ENCODE measurements at regions not wholly inside any gene's neighbourhood (a gene's known extent, or its start where the extent isn't known, plus 50 kb on each side); places are given as distances from the start of the nearest gene placed in this dataset.

GRCh38 chr3:27646896-27647295, 75.2 kb downstream of the EOMES start:
- Histone ChIP-seq H3K27me3 (ENCODE audit: control insufficient read depth in 1 of 2, insufficient read depth in 2 of 2, low read length in 1 of 2) (no peaks in the 10 kb centered on the region), H3K9me3 (ENCODE audit: control insufficient read depth, low read length) (no peaks in the 10 kb centered on the region), H3K27ac (ENCODE audit: low read depth in 1 of 2, low read length in 2 of 2) (no peak overlapping the region), H3K36me3 (ENCODE audit: control insufficient read depth in 1 of 2, insufficient read depth in 2 of 2, low read length in 1 of 2) (no peaks in the 10 kb centered on the region), H3K4me1 (ENCODE audit: control insufficient read depth in 1 of 2, insufficient read depth in 2 of 2, low read length in 2 of 2) (no peaks in the 10 kb centered on the region), H3K4me3 (ENCODE audit: low read length in 2 of 2) (no peak overlapping the region)
- ATAC-seq (ENCODE audit: low FRiP score) (no peak), DNase-seq (no peak)
- intact Hi-C loops (cut with DNase I) = no loop called here

GRCh38 chr3:27644941-27645340, 77.2 kb downstream of the EOMES start:
- no peak for ATAC-seq (ENCODE audit: low FRiP score)
- Histone ChIP-seq H3K27me3 (ENCODE audit: control insufficient read depth in 1 of 2, insufficient read depth in 2 of 2, low read length in 1 of 2) (no peaks in the 10 kb centered on the region), H3K4me1 (ENCODE audit: control insufficient read depth in 1 of 2, insufficient read depth in 2 of 2, low read length in 2 of 2) (no peaks in the 10 kb centered on the region), H3K36me3 (ENCODE audit: control insufficient read depth in 1 of 2, insufficient read depth in 2 of 2, low read length in 1 of 2) (no peaks in the 10 kb centered on the region), H3K9me3 (ENCODE audit: control insufficient read depth, low read length) (no peaks in the 10 kb centered on the region), H3K4me3 (ENCODE audit: low read length in 2 of 2) (no peak overlapping the region), H3K27ac (ENCODE audit: low read depth in 1 of 2, low read length in 2 of 2) (no peak overlapping the region)
- 95 to 98% methylated on average over 4 of the region's 4 CpGs for WGBS, 2 donors
- no peak for DNase-seq
- intact Hi-C loops (cut with DNase I) = loop anchor here in 1 of 2 donors (5.0 kb wide), 1 partner anchor 32 kb away; no protein-coding TSS in a partner anchor

GRCh38 chr3:27643355-27643754, 78.8 kb downstream of the EOMES start:
- no peaks in the 10 kb centered on the region for H3K36me3 ChIP-seq (ENCODE audit: control insufficient read depth in 1 of 2, insufficient read depth in 2 of 2, low read length in 1 of 2)
- ATAC-seq (ENCODE audit: low FRiP score) (no peak), DNase-seq (no peak)
- H3K4me3 ChIP-seq (ENCODE audit: low read length in 2 of 2) = no peak overlapping the region
- intact Hi-C loops (cut with DNase I) = loop anchor here in 1 of 2 donors (5.0 kb wide), 1 partner anchor 34 kb away; no protein-coding TSS in a partner anchor
- no peaks in the 10 kb centered on the region for H3K27me3 ChIP-seq (ENCODE audit: control insufficient read depth in 1 of 2, insufficient read depth in 2 of 2, low read length in 1 of 2)
- peaks cover 0 to 1% of the 10 kb centered on the region in 2 donors for H3K4me1 ChIP-seq (ENCODE audit: control insufficient read depth in 1 of 2, insufficient read depth in 2 of 2, low read length in 2 of 2)
- H3K9me3 ChIP-seq (ENCODE audit: control insufficient read depth, low read length) = no peaks in the 10 kb centered on the region
- 82 to 84% methylated on average over 3 of the region's 3 CpGs for WGBS, 2 donors
- H3K27ac ChIP-seq (ENCODE audit: low read depth in 1 of 2, low read length in 2 of 2) = no peak overlapping the region

- Histone ChIP-seq H3K27ac (ENCODE audit: low read depth in 1 of 2, low read length in 2 of 2) (no peak overlapping the region), H3K9me3 (ENCODE audit: control insufficient read depth, low read length) (no peaks in the 10 kb centered on the region), H3K4me3 (ENCODE audit: low read length in 2 of 2) (no peak overlapping the region), H3K27me3 (ENCODE audit: control insufficient read depth in 1 of 2, insufficient read depth in 2 of 2, low read length in 1 of 2) (no peaks in the 10 kb centered on the region), H3K36me3 (ENCODE audit: control insufficient read depth in 1 of 2, insufficient read depth in 2 of 2, low read length in 1 of 2) (no peaks in the 10 kb centered on the region), H3K4me1 (ENCODE audit: control insufficient read depth in 1 of 2, insufficient read depth in 2 of 2, low read length in 2 of 2) (peaks cover 0 to 2% of the 10 kb centered on the region in 2 donors)
- ATAC-seq (ENCODE audit: low FRiP score) (no peak), DNase-seq (no peak)
- 64 to 69% methylated on average over 5 of the region's 5 CpGs for whole genome bisulfite sequencing, 2 donors
- intact Hi-C loops (cut with DNase I) = loop anchor here in 1 of 2 donors (5.0 kb wide), 1 partner anchor 35 kb away; no protein-coding TSS in a partner anchor
Observed at GRCh38 chr3:27642796-27643195, 79.3 kb downstream of the EOMES start.

- no peaks in the 10 kb centered on the region for H3K27me3 ChIP-seq (ENCODE audit: control insufficient read depth in 1 of 2, insufficient read depth in 2 of 2, low read length in 1 of 2)
- H3K27ac ChIP-seq (ENCODE audit: low read depth in 1 of 2, low read length in 2 of 2) = no peak overlapping the region
- DNase-seq = no peak
- no peak overlapping the region for H3K4me3 ChIP-seq (ENCODE audit: low read length in 2 of 2)
- intact Hi-C loops (cut with DNase I) = loop anchor here in 1 of 2 donors (5.0 kb wide), 1 partner anchor 35 kb away; no protein-coding TSS in a partner anchor
- no peaks in the 10 kb centered on the region for H3K9me3 ChIP-seq (ENCODE audit: control insufficient read depth, low read length)
- no peak for ATAC-seq (ENCODE audit: low FRiP score)
- peaks cover 0 to 2% of the 10 kb centered on the region in 2 donors for H3K4me1 ChIP-seq (ENCODE audit: control insufficient read depth in 1 of 2, insufficient read depth in 2 of 2, low read length in 2 of 2)
- 95 to 99% methylated on average over 5 of the region's 5 CpGs for WGBS, 2 donors
- no peaks in the 10 kb centered on the region for H3K36me3 ChIP-seq (ENCODE audit: control insufficient read depth in 1 of 2, insufficient read depth in 2 of 2, low read length in 1 of 2)
Observed at GRCh38 chr3:27641888-27642601, 80.1 kb downstream of the EOMES start.

- no peak for ATAC-seq (ENCODE audit: low FRiP score)
- H3K4me3 ChIP-seq (ENCODE audit: low read length in 2 of 2) = no peak overlapping the region
- no peaks in the 10 kb centered on the region for H3K36me3 ChIP-seq (ENCODE audit: control insufficient read depth in 1 of 2, insufficient read depth in 2 of 2, low read length in 1 of 2)
- peaks cover 0 to 2% of the 10 kb centered on the region in 2 donors for H3K4me1 ChIP-seq (ENCODE audit: control insufficient read depth in 1 of 2, insufficient read depth in 2 of 2, low read length in 2 of 2)
- H3K27ac ChIP-seq (ENCODE audit: low read depth in 1 of 2, low read length in 2 of 2) = no peak overlapping the region
- whole genome bisulfite sequencing, 2 donors = 97 to 98% methylated on average over 1 of the region's 1 CpG
- no peaks in the 10 kb centered on the region for H3K9me3 ChIP-seq (ENCODE audit: control insufficient read depth, low read length)
- intact Hi-C loops (cut with DNase I) = loop anchor here in 1 of 2 donors (5.0 kb wide), 1 partner anchor 36 kb away; no protein-coding TSS in a partner anchor
- no peak for DNase-seq
- H3K27me3 ChIP-seq (ENCODE audit: control insufficient read depth in 1 of 2, insufficient read depth in 2 of 2, low read length in 1 of 2) = no peaks in the 10 kb centered on the region
Observed at GRCh38 chr3:27641271-27641800, 80.8 kb downstream of the EOMES start.

- intact Hi-C loops (cut with DNase I) = loop anchor here (5.0 to 10.0 kb wide), 4 partner anchors 64 to 157 kb away; partner anchors contain the start of gene SLC4A7 (in 1 of the 2)
- Histone ChIP-seq H3K9me3 (ENCODE audit: control insufficient read depth, low read length) (no peaks in the 10 kb centered on the region), H3K4me3 (ENCODE audit: low read length in 2 of 2) (no peak overlapping the region), H3K4me1 (ENCODE audit: control insufficient read depth in 1 of 2, insufficient read depth in 2 of 2, low read length in 2 of 2) (peaks cover 0 to 4% of the 10 kb centered on the region in 2 donors), H3K36me3 (ENCODE audit: control insufficient read depth in 1 of 2, insufficient read depth in 2 of 2, low read length in 1 of 2) (no peaks in the 10 kb centered on the region), H3K27ac (ENCODE audit: low read depth in 1 of 2, low read length in 2 of 2) (no peak overlapping the region), H3K27me3 (ENCODE audit: control insufficient read depth in 1 of 2, insufficient read depth in 2 of 2, low read length in 1 of 2) (no peaks in the 10 kb centered on the region)
- no peak for ATAC-seq (ENCODE audit: low FRiP score)
- DNase-seq = no peak
- WGBS, 2 donors = 93 to 95% methylated on average over 2 of the region's 2 CpGs
Observed at GRCh38 chr3:27639271-27639670, 82.9 kb downstream of the EOMES start.

- no peak for DNase-seq
- peak overlapping the region; percentile 77 to 88 for H3K27ac ChIP-seq (ENCODE audit: low read depth in 1 of 2, low read length in 2 of 2)
- intact Hi-C loops (cut with DNase I) = loop anchor here (5.0 to 10.0 kb wide), 4 partner anchors 64 to 156 kb away; partner anchors contain the start of gene SLC4A7 (in 1 of the 2)
- no peaks in the 10 kb centered on the region for H3K36me3 ChIP-seq (ENCODE audit: control insufficient read depth in 1 of 2, insufficient read depth in 2 of 2, low read length in 1 of 2)
- H3K4me1 ChIP-seq (ENCODE audit: control insufficient read depth in 1 of 2, insufficient read depth in 2 of 2, low read length in 2 of 2) = peaks cover 0 to 4% of the 10 kb centered on the region in 2 donors
- peak; percentile 42 for ATAC-seq (ENCODE audit: low FRiP score)
- no peaks in the 10 kb centered on the region for H3K27me3 ChIP-seq (ENCODE audit: control insufficient read depth in 1 of 2, insufficient read depth in 2 of 2, low read length in 1 of 2)
- H3K9me3 ChIP-seq (ENCODE audit: control insufficient read depth, low read length) = no peaks in the 10 kb centered on the region
- 4 to 6% methylated on average over 6 of the region's 6 CpGs for WGBS, 2 donors
- H3K4me3 ChIP-seq (ENCODE audit: low read length in 2 of 2) = no peak overlapping the region
Observed at GRCh38 chr3:27638594-27638993, 83.5 kb downstream of the EOMES start.
